GM19324 (cell line): ENCODE measurements at regions not wholly inside any gene's neighbourhood (a gene's known extent, or its start where the extent isn't known, plus 50 kb on each side); places are given as distances from the start of the nearest gene placed in this dataset.
"Not testable (repeated sequence)": the region's sequence is repeated elsewhere in the genome, so short reads cannot be mapped to it uniquely, and the experiment has no call there.

ENCODE experiments used
- ATAC-seq: cut with Tn5 transposase; IDR thresholded peaks from one replicate; pipeline ENCODE4 v1.9.1; 2021; ENCODE audit warnings: mild to moderate bottlenecking, moderate library complexity; ENCODE audit not compliant: unreplicated experiment, low FRiP score

- ATAC-seq = not testable (repeated sequence)
Measured at GRCh38 chr1:149228672-149229585, 125.6 kb upstream of the NBPF9 start.

- ATAC-seq = not testable (repeated sequence)
Measured at GRCh38 chr1:149229813-149230212, 126.5 kb upstream of the NBPF9 start.

- not testable (repeated sequence) for ATAC-seq
Measured at GRCh38 chr1:149234926-149235914, 131.9 kb upstream of the NBPF9 start.

- not testable (repeated sequence) for ATAC-seq
Measured at GRCh38 chr1:149237515-149237914, 134.2 kb upstream of the NBPF9 start.

GRCh38 chr1:149239897-149240508 lies 136.7 kb upstream of the NBPF9 start:
- ATAC-seq = not testable (repeated sequence)

GRCh38 chr1:149240530-149240929 lies 137.2 kb upstream of the NBPF9 start:
- ATAC-seq = not testable (repeated sequence)

- ATAC-seq = not testable (repeated sequence)
Measured at GRCh38 chr1:149241272-149241671, 137.9 kb upstream of the NBPF9 start.

- ATAC-seq = not testable (repeated sequence)
Measured at GRCh38 chr1:149243572-149243971, 140.2 kb upstream of the NBPF9 start.

GRCh38 chr1:149244621-149245020 lies 141.3 kb upstream of the NBPF9 start:
- ATAC-seq = not testable (repeated sequence)

GRCh38 chr1:149246212-149246611 lies 142.9 kb upstream of the NBPF9 start:
- ATAC-seq = not testable (repeated sequence)

- not testable (repeated sequence) for ATAC-seq
Measured at GRCh38 chr1:149248610-149249009, 145.3 kb upstream of the NBPF9 start.

- ATAC-seq = not testable (repeated sequence)
Measured at GRCh38 chr1:149249850-149250467, 146.6 kb upstream of the NBPF9 start.

- ATAC-seq = not testable (repeated sequence)
Measured at GRCh38 chr1:149254894-149255847, 151.8 kb upstream of the NBPF9 start.

GRCh38 chr1:149260284-149260683 lies 156.9 kb upstream of the NBPF9 start:
- not testable (repeated sequence) for ATAC-seq

GRCh38 chr1:149260736-149261340 lies 157.5 kb upstream of the NBPF9 start:
- not testable (repeated sequence) for ATAC-seq

- ATAC-seq = not testable (repeated sequence)
Measured at GRCh38 chr1:149267287-149267686, 163.9 kb upstream of the NBPF9 start.

GRCh38 chr1:149269001-149269702 lies 165.8 kb upstream of the NBPF9 start:
- not testable (repeated sequence) for ATAC-seq

GRCh38 chr1:149269833-149270232 lies 166.5 kb upstream of the NBPF9 start:
- ATAC-seq = not testable (repeated sequence)
